PC-9 (cell line): ENCODE measurements at regions not wholly inside any gene's neighbourhood (a gene's known extent, or its start where the extent isn't known, plus 50 kb on each side); places are given as distances from the start of the nearest gene placed in this dataset.

Experiments used
- BruUV-seq: library from RNA; stranded (reverse); fragments of 400-500 nt; replicated peaks from 2 replicates; lab custom pipeline; 2021; lab: Mats Ljungman, UMichigan
- CTCF ChIA-PET: fragments of 300-600 bp; sonication (Branson Sonifier 250); formaldehyde crosslinking; loops from one replicate; lab custom pipeline; 2022; ENCODE audit warnings: antibody characterized with exemption; lab: Charles Lee
- POLR2A ChIA-PET: fragments of 300-600 bp; sonication (Branson Sonifier 250); formaldehyde crosslinking; loops from one replicate; lab custom pipeline; 2022; ENCODE audit warnings: antibody characterized with exemption; ENCODE audit not compliant: unreplicated experiment; lab: Charles Lee
- DNase-seq, 2 experiments: peaks; one replicate each; pipeline versions ENCODE4 v3.0.0 to v3.0.0-alpha.2; 2015 to 2022; ENCODE audit warnings: mixed read lengths in 1 of 2
- H2AFZ ChIP-seq: fragments of 200-600 bp; sonication (generic); 2 replicates; pipeline ENCODE4 v1.8.1; 2017; ENCODE audit warnings: antibody characterized with exemption
- H3F3A ChIP-seq: fragments of 200-600 bp; sonication (generic); 2 replicates; pipeline ENCODE4 v1.8.1; 2017; ENCODE audit warnings: antibody characterized with exemption, mild to moderate bottlenecking, low read depth; ENCODE audit not compliant: insufficient read depth
- H3K27ac ChIP-seq: fragments of 200-600 bp; sonication (generic); 2 replicates; pipeline ENCODE4 v1.6.1; 2016; ENCODE audit warnings: mixed run types
- H3K27me3 ChIP-seq: fragments of 200-600 bp; sonication (generic); 2 replicates; pipeline ENCODE4 v1.6.1; 2016; ENCODE audit warnings: low read depth, mixed run types; ENCODE audit not compliant: insufficient read depth
- H3K36me3 ChIP-seq: fragments of 200-600 bp; sonication (generic); 2 replicates; pipeline ENCODE4 v1.6.1; 2016; ENCODE audit warnings: low read depth, mixed run types
- H3K4me1 ChIP-seq: fragments of 200-600 bp; sonication (generic); replicated peaks from 2 replicates; pipeline ENCODE4 v1.6.1; 2016; ENCODE audit warnings: mixed run types; ENCODE audit not compliant: insufficient read depth
- H3K4me2 ChIP-seq: fragments of 200-600 bp; sonication (generic); 2 replicates; pipeline ENCODE4 v1.6.1; 2017; ENCODE audit warnings: mixed run types
- H3K4me3 ChIP-seq: fragments of 200-600 bp; sonication (generic); 2 replicates; pipeline ENCODE4 v1.6.1; 2016; ENCODE audit warnings: mixed run types
- H3K79me2 ChIP-seq: fragments of 200-600 bp; sonication (generic); 2 replicates; pipeline ENCODE4 v1.6.1; 2017; ENCODE audit warnings: low read depth, mixed run types
- H3K9me2 ChIP-seq: fragments of 200-600 bp; sonication (generic); 2 replicates; pipeline ENCODE4 v1.8.1; 2017; ENCODE audit warnings: mild to moderate bottlenecking; ENCODE audit not compliant: insufficient read depth
- H3K9me3 ChIP-seq: fragments of 200-600 bp; sonication (generic); 2 replicates; pipeline ENCODE4 v1.8.1; 2016; ENCODE audit warnings: low read depth; ENCODE audit not compliant: insufficient read depth
- H4K20me1 ChIP-seq: fragments of 200-600 bp; sonication (generic); 2 replicates; pipeline ENCODE4 v1.8.1; 2017; ENCODE audit not compliant: insufficient read depth
- EZH2 ChIP-seq: fragments of 200-600 bp; sonication (generic); IDR thresholded peaks from 2 replicates; pipeline ENCODE4 v1.8.0; 2017; ENCODE audit warnings: antibody characterized with exemption, low read depth
- intact Hi-C: fragments of 100-400 bp; cut with micrococcal nuclease; formaldehyde crosslinking; loops from one replicate; pipeline ENCODE4 v1.10.0; 2022; ENCODE audit not compliant: unreplicated experiment
- TF ChIP-seq, protein P1 (sequence below): fragments of 200-600 bp; sonication (generic); conservative IDR thresholded peaks from 2 replicates; pipeline ENCODE4 v1.6.1; 2017; ENCODE audit warnings: mixed run types, antibody characterized with exemption, mild to moderate bottlenecking, moderate library complexity

DNA sequence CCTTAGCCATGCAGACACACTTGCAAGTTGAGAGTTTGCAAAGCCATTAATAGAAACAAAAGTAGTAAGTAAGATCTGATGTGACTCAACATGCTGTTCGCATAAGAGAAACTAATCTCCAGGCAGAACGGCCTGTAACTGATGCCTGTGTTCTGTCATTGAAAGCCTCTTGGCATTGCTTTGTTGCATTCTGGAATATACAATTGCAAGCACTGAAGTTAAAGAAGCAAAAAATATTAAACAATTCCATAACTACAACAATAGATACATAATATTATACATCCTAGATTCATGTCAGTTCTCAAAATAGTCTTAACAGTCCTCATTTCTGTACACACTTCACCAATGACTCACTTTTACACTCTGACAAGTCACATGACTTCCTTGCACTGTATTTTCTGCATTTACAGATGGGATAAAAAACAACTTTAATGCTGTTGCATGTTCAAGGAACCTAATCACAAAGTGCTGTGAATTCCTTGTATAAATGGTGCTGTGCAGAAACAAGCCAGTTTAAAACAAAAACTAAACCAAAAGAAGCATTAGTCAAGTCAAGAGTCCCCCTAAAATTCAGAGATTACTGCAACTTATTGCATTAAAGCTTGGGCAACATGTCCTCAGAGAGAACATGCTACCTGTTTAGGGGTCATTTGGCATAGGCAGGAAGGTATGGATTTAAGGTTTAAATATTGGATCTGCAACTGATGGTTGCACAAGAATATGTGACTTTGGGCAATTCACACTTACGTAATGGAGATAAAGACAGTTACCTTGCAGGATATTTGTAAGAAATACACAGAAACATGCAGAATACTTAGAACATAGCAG is 79.5 kb upstream of the SERP2 start:
- intact Hi-C loops = no loop called here
- no peak overlapping the region for H3K27ac ChIP-seq
- no peak for DNase-seq

DNA sequence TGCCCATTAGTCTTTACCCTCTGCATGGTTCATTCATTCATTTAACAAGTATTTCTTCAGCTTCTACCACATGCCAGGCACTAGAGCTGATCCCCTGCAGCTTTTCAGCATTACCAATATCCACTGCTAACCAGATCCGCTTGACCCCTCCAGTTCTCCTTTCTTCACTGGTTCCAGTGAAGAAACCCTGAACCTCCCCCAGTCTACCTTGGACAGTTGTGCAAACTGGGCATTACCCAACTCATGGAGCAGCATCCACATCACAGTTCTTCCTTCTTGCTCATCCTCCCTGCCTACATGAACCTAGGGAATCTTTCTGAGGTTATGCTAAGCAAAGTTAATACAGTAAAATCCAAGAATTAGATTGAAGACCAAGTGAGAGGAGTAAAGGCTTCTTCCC is 78.7 kb upstream of the SERP2 start:
- POLR2A ChIA-PET = no interaction called here
- no peaks in the 10 kb centered on the region for H4K20me1 ChIP-seq
- TF ChIP-seq EZH2 = no peak
- TF ChIP-seq, protein P1, sequence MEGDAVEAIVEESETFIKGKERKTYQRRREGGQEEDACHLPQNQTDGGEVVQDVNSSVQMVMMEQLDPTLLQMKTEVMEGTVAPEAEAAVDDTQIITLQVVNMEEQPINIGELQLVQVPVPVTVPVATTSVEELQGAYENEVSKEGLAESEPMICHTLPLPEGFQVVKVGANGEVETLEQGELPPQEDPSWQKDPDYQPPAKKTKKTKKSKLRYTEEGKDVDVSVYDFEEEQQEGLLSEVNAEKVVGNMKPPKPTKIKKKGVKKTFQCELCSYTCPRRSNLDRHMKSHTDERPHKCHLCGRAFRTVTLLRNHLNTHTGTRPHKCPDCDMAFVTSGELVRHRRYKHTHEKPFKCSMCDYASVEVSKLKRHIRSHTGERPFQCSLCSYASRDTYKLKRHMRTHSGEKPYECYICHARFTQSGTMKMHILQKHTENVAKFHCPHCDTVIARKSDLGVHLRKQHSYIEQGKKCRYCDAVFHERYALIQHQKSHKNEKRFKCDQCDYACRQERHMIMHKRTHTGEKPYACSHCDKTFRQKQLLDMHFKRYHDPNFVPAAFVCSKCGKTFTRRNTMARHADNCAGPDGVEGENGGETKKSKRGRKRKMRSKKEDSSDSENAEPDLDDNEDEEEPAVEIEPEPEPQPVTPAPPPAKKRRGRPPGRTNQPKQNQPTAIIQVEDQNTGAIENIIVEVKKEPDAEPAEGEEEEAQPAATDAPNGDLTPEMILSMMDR = no peak
- no peaks in the 10 kb centered on the region for H3K27me3 ChIP-seq
- BruUV-seq = no TSS peak
- no peak overlapping the region for H3K4me3 ChIP-seq
- H3F3A ChIP-seq = no peaks in the 10 kb centered on the region
- H3K4me1 ChIP-seq = 0 out of 2 replicates have a peak, but pooled peaks cover 4% of the 10 kb centered on the region
- CTCF ChIA-PET = no interaction called here
- peaks cover 21% of the 10 kb centered on the region; the same call in 1 of the 2 replicates for H3K9me3 ChIP-seq
- H3K79me2 ChIP-seq = no peaks in the 10 kb centered on the region
- DNase-seq = no peak
- intact Hi-C loops = no loop called here
- H3K9me2 ChIP-seq = no peaks in the 10 kb centered on the region
- no peak overlapping the region for H2AFZ ChIP-seq
- no peak overlapping the region for H3K27ac ChIP-seq
- no peaks in the 10 kb centered on the region for H3K36me3 ChIP-seq
- H3K4me2 ChIP-seq = no peak overlapping the region

More for the DNA sequence above, 79.5 kb upstream of the SERP2 start:
- POLR2A ChIA-PET = no interaction called here
- BruUV-seq = no TSS peak
- no peaks in the 10 kb centered on the region for H4K20me1 ChIP-seq
- H3K4me2 ChIP-seq = no peak overlapping the region
- CTCF ChIA-PET = no interaction called here
- TF ChIP-seq, protein P1 = no peak
- TF ChIP-seq EZH2 = no peak
- H3K36me3 ChIP-seq = no peaks in the 10 kb centered on the region
- H3K4me3 ChIP-seq = no peak overlapping the region
- H3K4me1 ChIP-seq = 0 out of 2 replicates have a peak, but pooled peaks cover 4% of the 10 kb centered on the region
- no peaks in the 10 kb centered on the region for H3K9me2 ChIP-seq
- H3F3A ChIP-seq = no peaks in the 10 kb centered on the region
- peaks cover 21% of the 10 kb centered on the region; the same call in 1 of the 2 replicates for H3K9me3 ChIP-seq
- no peaks in the 10 kb centered on the region for H3K27me3 ChIP-seq
- no peaks in the 10 kb centered on the region for H3K79me2 ChIP-seq
- H2AFZ ChIP-seq = no peak overlapping the region

DNA sequence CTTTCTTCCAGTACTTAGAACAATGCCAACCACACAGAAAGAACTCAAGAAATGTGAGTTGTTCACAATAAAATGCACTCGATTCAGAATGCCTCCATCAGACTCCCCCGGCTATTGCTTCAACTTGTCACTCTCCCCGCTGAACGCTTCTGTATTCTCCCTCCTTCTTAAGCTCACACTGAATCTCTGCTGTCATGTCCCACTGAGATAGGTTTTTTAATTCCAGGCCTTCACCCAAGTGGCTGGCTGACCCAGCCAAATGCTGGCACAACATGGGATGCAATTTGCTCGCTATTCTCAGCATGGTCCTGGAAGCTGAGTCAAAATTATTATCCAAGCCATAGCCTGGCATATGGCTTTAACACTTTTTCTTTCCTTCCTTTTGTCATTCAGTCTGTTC is 76.8 kb upstream of the SERP2 start:
- no peak overlapping the region for H3K4me2 ChIP-seq
- H3K4me1 ChIP-seq = peaks cover 23% of the 10 kb centered on the region
- intact Hi-C loops = no loop called here
- BruUV-seq = no TSS peak
- H3K9me3 ChIP-seq = peaks cover 16% of the 10 kb centered on the region; the same call in 1 of the 2 replicates
- H3K9me2 ChIP-seq = no peaks in the 10 kb centered on the region
- H3K79me2 ChIP-seq = no peaks in the 10 kb centered on the region
- ChIA-PET POLR2A (no interaction called here), CTCF (no interaction called here)
- H3F3A ChIP-seq = peaks cover 17% of the 10 kb centered on the region
- no peaks in the 10 kb centered on the region for H3K36me3 ChIP-seq
- H3K4me3 ChIP-seq = no peak overlapping the region
- H2AFZ ChIP-seq = no peak overlapping the region
- H4K20me1 ChIP-seq = no peaks in the 10 kb centered on the region
- H3K27ac ChIP-seq = no peak overlapping the region
- H3K27me3 ChIP-seq = no peaks in the 10 kb centered on the region
- TF ChIP-seq EZH2 = no peak
- TF ChIP-seq, protein P1 = no peak
- no peak for DNase-seq
